Activated CD8-positive, alpha-beta memory T cell treated with anti-CD3 and anti-CD28 coated beads, Interleukin-2, amount 50 U/mL, for 4 hours (primary cell): ENCODE measurements at regions not wholly inside any gene's neighbourhood (a gene's known extent, or its start where the extent isn't known, plus 50 kb on each side); places are given as distances from the start of the nearest gene placed in this dataset.

ENCODE experiments used
- DNase-seq: peaks from one replicate; pipeline ENCODE4 v3.0.0-alpha.2; 2020

DNA sequence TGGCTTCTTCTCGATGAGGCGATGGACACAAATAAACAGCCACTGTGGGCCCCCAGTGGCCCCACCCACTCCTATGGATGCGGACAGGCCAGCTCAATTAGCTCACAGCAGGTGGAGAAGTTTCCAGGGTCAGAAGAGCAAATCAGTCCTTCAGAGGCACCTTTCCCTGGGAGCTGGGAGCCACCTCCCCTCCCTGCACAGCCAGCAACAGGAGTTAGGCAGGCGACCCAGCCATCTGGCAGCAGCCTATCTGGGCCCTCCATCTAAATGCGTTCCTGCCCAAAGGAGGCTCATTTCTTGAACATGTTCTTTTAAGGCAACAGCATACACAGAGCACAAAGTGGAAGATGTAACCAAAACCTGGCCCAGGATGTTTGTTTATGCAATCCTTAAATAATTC is 211.9 kb upstream of the ARRDC4 start:
- DNase-seq: no peak

DNA sequence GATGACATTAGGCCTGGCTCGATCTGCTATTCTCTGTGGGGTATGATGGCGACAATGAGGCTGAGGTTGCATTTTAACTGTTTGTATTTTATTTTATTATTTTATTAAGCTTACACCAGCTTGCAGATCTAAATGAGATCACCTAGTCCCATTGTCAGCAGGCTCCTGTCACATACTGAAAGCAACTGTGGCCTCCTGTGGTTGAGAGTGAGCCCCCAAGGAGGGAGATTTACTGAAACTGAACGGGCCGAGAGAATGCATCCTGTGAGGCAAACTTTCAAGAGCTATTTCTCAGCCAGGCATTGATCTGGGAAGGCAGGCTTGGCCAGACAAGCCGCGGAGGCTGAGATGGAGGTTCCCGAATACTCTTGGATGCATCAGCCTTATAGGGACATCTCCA is 210.4 kb upstream of the ARRDC4 start:
- DNase-seq: no peak

DNA sequence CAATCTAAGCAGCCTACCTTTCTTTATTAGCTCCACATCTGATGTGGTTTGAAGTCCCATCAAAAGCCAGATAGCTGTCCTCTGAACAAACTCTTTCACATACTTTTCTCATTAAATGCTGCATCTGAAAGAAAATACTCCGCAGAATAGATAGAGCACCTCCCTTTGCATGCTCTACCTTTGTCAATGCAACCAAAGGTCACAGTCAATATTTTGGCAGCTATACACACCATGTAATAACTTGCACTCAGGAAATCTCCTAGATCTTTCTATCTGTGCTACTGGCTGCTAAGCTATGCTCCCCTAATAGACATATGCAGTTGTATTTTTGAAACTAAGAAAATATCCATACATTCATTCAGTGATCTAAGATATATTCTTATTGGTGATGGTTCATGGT is 204.8 kb upstream of the ARRDC4 start:
- no peak for DNase-seq

DNA sequence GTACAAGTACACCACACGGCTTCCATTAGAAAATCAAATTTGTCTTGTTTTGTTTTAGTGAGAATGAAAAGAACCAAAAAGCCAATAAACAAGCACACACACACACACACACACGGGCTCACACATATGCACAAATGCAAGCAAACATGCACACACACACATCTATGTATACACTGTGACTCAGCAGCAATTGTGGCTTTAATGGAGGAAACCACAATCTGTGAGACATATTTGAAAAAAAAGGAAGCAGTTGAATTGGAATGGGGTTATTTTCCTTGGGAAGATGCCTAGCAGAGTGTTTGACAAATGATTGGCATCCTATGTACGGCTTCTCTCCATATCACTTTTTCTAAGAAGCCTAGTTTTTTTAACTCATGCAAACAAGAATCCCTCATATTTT is 201.1 kb upstream of the ARRDC4 start:
- DNase-seq: no peak

DNA sequence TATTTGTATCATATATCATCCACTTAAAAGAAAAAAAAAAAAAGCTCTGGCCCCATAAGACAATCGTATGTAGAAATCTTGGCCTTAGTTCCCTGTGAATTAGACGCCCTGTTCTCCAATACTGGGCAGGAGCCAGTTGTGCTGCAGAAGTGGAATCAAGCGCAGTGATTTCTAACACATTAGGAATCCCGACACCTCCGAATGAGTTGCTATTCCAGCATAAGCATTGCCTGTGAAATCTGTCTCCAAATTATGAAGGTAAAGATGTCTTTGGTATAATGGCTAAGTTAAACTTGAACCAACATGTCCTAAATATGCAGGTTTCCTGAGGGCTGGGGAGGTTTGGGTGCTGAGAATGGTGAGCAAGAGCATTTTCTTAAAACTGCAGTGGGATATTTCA is 199.4 kb upstream of the ARRDC4 start:
- no peak for DNase-seq

DNA sequence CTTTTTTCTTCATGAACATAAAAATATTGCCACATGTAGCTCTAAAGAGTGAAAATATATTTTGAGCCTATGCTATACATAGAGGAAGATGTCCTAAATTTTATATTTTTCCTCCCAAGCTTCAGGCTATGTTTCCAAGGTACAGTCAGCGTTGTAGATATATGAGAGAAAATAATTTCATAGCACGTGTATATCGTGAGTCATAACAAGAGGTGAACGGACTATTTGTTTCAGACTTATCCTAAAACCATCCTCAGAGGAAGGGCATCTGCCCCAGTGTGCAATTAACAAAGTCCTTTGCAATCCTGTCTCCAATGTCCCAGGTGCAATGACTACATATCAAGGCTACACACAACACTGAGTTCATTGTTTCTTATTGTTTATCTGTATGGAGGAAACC is 177.3 kb upstream of the ARRDC4 start:
- DNase-seq: no peak

DNA sequence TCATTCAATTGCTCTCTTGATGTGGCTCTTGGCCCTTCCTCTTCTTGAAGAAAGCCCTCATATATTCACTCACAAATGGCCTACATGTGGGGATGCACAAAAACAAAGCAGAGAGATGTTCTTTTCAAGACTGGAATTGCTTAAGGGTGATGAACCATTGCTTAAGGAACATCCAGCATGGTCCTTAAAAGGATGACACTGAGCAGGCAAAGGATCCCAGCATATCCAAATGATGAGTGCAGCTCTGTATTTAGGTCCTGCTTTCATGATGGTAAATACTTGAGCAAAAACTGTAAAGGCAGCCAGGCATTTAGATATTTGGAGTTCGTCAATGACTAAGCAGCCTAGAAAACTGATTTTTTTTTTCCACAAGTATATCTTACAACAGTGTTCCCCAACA is 173.8 kb upstream of the ARRDC4 start:
- no peak for DNase-seq

DNA sequence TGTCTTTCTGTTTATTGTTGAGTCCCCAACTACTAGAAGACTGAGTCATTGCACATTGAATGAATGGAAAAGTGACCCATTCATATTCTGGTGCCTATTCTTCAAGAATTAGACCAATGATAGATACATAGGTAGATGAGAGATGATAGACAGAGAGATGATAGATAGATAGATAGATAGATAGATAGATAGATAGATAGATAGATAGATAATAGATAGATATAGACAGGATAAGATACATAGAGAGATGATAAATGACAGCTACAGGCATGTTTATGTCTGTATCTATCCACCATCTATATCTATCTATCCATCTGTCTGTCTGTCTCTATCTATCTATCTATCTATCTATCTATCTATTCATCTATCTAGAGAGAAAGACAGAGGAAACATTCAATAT is 170.3 kb upstream of the ARRDC4 start:
- no peak for DNase-seq

DNA sequence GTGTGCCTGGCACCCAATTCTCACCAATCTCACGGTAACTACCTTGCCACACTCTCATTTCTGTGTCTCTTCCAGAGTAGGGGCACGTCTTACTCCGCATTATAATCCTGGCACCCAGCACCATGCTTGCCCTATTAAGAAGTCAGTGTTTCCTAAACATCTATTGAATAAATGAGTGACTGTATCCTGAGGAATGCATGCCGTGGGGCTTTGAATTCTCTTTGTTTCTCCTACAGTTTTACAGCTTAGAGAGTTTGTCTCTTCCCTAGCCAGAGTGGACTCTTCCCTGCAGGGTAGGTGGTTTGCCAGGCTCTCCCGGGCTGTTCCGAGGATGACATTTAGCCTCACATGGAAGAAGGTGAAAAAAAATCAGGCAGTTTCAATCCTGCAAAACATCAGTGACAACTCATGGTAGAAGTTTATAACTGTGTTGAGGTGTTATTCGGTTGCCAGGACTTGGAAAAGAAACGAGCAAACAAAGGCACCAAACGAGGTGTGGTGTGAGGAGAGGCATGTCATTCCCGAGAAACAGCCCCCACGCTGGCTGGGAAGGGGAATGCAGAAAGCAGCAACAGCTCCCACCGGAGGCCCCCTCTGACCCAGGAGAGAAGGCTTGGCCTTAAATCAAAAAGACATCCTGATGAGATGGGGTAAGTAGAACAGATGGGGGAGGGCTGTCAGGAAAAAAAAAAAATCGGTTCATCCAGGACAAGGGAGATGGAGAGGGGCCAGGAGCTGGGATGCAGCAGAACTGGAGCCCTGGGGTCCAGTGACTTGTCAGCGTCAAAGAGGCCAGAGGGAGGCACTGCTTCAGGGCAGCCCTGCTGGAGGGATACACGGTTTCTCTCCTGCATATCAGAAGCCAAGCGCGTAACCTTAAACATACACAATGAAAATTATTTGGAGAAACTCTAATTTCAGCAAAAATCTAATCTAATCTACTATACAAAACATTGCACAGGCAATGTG is 168.4 kb upstream of the ARRDC4 start:
- no peak for DNase-seq

DNA sequence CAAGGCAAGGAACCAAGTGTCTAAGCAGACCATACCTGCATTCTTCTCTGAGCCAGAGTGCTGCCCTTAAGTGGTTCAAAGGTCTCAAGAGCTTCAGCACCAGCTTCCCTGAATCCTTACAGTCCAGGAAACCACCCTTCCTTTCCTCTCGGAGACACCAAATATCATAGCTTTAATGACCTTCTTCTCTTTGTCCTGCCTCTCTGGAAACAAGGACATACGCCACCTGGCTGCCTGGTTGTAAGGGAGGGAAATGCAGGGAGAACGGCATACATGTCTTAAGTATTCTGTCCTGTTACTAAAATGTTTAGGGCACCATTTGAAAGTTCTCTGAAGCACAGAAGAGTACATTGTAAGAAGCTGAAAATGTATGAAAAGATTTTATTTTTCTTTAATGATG is 155.6 kb upstream of the ARRDC4 start:
- no peak for DNase-seq

DNA sequence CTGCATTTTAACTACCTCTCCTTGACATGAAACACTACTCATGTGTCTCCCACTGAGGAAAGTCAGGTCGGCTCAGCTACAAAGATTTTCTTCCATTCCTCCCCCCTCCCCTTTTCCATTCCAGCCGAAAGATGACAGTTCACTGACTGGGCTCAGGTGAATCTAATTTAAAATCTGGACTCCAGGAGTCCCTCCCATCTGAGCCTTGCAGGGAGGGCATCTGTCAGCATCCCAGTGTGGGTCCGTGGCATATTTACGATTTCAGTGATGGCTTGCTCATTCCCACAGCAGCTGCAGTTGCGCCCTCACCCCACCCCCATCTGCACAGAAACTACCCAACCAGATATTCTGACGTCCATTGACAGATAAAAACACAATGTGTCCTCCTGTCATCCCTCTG is 153.7 kb upstream of the ARRDC4 start:
- no peak for DNase-seq

DNA sequence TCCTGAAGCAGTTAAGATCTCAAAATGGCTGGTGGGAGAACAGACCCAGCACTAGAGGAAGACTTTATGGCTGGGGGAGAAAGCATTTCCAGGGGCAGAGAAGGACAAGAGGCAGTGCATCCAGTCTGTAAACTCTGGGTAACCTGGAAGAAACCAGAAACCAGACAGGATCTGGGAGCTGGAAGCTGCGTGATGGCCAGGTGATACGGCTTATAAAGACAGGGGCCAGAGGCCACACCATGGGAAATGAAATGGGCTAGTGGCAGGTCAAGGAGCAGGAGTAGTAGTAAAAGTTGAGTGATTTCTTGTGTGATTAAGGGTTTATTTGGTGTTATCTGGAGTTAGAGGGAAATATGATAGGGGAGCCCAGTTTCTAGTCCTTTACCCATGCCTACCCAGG is 144.7 kb upstream of the ARRDC4 start:
- DNase-seq: no peak

DNA sequence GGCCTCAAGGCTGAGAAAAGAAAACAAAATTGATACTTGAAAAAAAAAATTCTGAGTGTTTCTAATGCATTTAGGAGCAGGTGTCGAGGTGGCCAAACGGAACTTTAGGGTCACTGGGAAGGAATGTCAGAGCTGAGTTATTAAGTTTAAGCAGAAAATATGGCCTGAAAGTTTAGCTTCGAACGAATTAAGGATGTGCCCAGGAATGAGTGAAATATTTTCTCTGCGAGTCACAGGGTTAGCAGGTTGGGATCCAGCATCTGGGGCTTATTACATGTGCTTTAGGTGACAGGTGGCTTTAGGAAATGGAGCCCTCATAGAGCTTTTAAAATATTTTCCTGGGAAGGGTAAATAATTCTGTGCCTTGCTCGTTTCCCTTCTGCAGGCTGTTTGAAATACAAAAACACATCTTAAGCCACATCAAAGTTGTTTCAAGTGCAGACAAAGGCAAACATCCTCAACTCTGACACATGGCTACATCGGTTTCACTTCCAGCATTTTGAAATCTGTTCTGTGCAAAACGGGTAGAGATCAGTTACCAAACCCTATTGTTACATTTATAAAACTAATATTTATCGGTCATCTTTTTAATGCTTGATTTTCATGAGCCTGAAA is 143.1 kb upstream of the ARRDC4 start:
- DNase-seq: no peak

DNA sequence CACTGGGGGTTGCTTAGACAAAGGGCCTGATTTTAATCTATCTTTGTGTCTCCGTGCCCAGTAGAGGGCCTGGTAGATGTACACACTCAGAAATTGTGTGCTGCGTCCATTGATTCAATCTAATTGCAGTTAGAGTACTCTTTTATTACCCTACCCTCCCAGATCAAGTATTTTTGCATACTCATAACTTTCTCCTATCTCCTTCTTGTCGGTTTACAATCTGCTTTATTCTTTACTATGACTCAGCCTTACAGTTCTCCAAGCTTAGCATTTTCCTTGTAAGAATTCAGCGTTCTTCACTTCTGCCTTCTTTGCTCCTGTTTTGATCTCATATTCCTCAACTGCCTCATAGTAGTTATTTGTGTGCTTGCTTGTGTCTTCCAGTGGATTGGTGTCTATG is 124.5 kb upstream of the ARRDC4 start:
- DNase-seq: no peak

DNA sequence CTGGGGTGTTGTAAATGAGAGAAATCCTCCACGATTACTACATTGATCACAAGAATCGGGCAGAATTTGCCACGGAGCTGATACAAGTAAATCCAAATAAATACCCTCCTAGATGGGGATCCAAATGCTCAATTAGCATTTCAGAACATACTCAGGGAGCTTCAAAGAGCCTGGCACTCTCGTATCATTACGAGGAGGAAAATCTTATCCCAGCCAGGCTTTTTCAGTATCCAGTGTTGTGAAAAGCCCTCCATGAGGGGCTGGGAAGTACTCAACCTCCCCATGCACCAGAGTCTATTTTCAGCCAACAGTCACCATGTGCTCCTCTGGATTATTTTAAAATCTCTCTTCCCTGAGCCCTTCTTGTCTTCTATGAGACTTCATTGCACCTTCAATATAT is 122.6 kb upstream of the ARRDC4 start:
- no peak for DNase-seq

DNA sequence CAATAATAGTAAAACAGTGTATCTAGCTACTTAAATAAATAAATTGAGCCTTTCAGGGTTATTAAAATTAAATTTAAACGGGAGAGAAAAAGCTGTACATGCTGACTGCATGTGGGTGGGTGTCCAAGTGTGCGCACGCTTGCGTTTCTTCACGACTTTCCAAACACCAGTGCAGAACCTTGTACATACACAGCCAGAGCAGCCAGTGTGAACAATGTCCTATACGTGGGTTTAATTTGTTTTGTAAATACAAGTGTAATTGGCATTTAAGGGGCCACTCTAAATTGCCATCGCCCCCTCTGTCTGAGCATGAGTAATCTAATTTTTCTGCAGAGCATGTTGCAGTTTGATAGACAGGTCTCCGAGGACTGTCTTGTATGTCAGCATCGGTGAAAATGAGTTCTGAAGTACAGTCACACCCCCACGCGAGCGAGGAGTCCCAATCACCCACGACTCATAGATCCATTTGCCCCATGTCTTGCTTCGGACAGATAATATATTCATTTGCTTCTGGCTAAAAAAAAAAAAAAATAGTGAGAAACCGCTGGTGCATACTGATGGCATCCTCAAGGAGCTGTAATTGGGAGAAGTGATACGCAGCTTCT is 121.8 kb upstream of the ARRDC4 start:
- DNase-seq: no peak

DNA sequence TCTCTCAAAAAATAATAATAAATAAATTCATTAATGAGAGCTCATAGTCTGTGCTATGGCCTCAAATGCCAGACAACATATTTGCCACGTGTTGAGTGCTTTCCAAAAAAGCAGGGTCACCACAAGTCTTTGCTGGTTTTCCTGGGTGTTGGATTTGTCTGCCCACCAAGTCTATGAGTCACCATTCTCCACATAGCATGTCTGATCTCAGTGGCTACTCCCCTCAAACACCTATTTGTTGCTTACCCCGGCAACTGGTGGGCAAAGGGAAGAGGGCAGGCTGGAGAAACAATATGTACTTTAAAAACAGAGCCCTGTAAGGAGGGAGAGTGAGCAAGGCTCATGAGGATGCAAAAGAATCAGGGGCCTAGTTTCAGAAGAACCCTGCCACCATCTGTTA is 120.0 kb upstream of the ARRDC4 start:
- DNase-seq: no peak

DNA sequence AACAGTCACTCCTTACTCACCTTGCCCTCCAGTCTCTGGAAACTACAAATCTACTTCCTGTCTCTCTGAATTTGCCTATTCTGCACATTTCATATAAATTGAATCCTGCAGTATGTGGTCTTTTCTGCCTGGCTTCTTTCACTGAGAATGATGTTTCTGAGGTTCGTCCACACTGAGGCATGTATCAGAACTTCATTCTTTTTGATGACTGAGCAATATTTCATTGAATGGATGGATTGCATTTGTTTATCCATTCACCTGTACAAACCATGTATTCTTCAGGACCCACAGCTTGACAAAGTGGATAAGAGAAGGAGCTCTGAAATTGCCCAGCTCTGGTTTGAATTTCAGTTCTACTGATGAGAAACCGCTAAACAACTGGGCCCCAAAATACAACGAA is 118.9 kb upstream of the ARRDC4 start:
- DNase-seq: no peak

DNA sequence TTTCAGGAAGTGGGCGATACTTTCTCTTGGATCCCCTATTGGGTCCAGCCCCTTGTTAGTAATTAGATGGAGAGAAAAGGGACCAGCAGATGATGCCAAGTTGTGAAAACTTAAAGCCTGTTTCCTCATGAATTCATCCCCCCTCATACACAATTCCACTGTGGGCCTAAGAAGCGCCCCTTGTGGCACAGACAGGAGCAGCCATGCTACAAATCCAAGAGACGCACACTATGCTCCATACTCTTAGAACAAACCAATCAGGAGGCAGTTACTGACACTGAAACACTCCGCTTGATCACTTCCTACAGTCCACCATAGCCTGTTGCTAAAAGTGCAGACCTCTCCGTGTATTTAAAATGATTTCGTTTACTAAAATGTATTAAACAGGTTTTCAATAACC is 111.3 kb upstream of the ARRDC4 start:
- DNase-seq: no peak

DNA sequence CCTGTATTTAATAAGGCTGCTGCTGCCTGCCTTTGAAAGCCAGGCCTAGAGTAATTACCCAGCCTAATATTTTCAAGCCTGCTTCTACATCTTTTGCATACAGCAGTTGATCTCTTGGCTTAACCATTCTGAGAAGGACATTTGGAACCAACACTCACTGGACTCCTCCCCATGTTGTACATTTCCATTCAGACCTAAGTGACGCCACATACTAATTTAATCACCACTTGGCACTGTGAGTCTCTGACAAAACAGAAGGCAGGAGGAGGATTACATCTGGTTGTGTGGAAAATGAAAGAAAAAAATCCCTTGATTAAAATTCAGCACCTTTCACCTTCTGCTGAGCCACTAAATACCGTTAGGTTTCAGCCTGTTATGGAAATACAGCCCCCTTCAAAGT is 102.2 kb upstream of the ARRDC4 start:
- DNase-seq: no peak

DNA sequence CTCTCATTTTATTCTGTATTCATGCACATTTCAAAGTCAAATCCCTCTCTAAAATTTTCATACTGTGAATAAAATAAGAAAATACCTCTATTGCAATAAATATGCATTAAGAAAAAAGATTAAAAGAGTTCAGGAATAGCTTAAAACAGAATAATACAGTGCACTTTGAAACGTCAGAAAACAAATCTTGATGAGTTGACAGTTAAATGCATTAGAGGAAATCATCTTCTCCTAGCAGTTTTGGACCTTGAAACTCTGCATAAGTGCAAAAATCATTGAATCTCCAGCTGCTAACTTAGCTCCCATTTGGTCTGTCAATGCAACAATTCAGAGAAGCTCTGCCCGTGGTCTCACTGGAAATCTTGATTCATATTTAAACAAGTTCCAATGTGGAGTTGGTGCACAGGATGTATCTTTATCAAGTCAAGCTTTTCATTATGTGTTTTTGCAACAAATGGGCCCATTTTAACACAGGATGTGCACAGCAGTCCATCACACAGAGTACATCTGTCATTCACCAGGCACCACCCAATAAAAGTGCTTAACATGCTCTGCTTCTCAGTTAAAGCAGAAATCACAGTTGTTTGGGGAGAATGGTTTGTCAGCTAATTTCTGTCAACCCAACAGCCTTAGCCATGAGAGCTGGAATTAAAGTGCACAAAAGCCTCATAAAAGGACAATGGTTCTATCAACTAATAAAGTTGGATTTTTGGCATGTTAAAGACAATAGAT is 98.8 kb upstream of the ARRDC4 start:
- DNase-seq: no peak

DNA sequence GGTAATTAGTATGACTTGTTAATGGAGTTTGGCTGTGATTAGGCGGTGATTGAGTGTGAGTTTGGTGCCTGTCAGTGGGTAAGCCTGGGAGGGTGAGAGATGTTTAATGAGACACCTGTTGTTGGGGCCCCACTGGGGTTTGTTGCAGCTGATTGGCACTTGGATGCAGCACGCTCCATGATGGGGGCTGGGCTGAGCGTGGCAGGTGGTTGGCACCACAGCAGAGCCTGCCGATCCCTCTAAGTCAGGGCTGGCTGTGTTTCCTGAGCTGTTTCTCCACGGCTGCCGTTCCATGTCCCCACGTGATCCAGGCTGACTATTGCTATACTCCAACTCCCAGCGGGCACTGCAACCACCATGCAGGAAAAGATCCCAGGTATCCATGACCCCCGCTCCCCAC is 93.5 kb upstream of the ARRDC4 start:
- DNase-seq: no peak

DNA sequence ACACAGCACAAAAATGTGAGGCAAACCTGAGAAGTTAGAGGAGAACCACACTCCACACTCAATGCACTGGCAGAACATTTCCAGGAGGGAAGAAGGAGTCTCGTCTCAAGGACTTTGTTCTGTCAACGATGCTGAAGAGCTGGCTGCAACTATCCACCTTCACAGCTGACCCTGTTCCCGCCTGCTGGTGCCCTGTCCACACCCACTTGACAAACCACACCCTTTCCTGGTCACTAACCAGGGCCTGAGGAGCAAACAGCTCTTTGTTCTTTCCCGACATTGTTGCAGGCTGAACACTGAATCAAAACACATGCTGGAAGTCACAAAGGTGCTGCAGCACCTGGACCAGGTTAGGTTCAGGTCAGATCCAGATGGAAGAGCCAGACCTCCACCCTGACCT is 92.6 kb upstream of the ARRDC4 start:
- DNase-seq: no peak

DNA sequence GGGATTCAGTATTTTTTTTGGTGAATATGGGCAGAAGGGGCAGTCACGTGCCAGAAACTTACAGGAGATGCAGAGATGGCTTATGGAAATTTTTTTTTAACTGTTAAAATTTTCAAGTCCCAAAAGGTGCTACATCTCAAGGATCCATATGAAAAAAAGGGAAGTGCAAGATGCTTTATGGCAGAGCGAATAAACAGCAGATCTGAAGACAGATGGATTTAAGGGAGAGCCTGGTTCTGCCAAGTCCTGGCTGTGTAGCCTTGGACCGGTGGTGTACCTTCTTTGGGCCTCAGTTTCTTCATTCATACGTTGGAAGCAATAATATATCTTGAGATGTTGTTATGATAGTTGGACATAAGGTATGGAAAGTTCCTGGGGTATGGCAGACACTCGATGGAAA is 91.5 kb upstream of the ARRDC4 start:
- no peak for DNase-seq
